ENCODE measurements at regions not wholly inside any gene's neighbourhood (a gene's known extent, or its start where the extent isn't known, plus 50 kb on each side); places are given as distances from the start of the nearest gene placed in this dataset.

DNA sequence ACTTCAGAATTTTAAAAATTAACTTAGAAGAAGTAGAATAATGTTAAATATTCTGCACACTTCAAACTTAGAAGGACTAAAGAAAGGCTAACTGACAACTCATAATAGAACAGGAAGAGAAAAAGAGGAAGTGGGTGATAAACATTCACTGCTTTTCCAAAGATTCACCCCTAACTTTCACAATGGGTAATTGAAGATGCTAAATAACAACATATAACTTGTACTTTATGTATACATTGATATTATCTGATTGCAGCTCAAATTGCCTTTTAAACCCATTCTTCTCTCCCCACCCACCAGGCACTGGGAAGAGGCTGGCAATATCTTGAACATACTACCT, 376.6 kb downstream of the EFNA5 start:
- TF ChIP-seq CTCF (IDR thresholded peaks at IDR 0.05): no peak
- no peak for TF ChIP-seq EZH2 (IDR thresholded peaks at IDR 0.05; ENCODE audit: borderline replicate concordance, insufficient read depth, low read depth, low read length, poor library complexity, severe bottlenecking)
